Hematopoietic multipotent progenitor cell treated with erythropoietin and hydrocortisone succinate and interleukin-3 and kit ligand, for 17 days (in vitro differentiated cells): ENCODE measurements at regions not wholly inside any gene's neighbourhood (a gene's known extent, or its start where the extent isn't known, plus 50 kb on each side); places are given as distances from the start of the nearest gene placed in this dataset.

Source experiments
- DNase-seq: peaks from one replicate; pipeline ENCODE4 v3.0.0-alpha.2; 2015; ENCODE audit warnings: low spot score

- DNase-seq = no peak
These were observed 307.8 kb upstream of the GIMD1 start for GRCh38 chr4:106676173-106676921.

GRCh38 chr4:106671716-106672115 is 303.1 kb upstream of the GIMD1 start:
- DNase-seq = no peak

DNA sequence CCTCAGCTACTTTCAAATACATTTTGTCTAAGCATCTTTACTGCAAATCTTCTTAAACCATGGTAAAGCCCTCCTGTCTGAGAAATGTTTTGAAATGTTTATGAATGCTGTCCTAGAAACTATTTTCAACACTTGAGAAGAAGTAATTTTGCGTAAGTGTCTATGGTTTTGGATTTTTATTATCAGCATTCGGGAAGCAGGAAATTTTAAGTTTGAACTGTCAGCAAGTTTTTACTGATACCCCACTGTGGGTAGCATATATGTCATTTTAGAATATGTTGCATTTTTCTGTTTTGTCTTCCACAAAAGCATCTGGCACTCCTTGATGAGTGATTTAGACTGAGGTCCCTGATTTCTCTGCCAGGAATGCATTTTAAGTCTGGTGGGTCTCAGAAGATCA is 302.4 kb upstream of the GIMD1 start:
- DNase-seq = no peak

- no peak for DNase-seq
These were observed 290.8 kb upstream of the GIMD1 start for GRCh38 chr4:106659371-106659770.

DNA sequence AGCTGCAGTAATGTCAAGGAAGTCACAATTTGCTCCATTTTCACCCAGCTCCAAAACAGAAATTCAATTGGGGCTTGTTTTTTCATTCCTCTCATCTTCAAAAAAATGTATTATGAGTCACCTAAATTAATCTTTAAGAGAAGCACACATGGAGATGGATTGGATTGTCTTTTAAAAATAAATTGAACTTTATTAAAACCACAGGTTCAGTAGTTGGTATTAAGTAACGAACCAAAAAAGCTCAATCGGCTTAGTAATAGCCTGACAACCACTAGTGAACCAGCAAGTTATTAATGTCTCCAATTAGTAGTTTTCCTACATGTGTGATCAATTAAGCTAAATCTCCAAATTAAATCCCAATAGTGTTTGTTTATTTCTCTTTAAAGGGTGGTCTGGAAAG is 283.5 kb upstream of the GIMD1 start:
- no peak for DNase-seq

- no peak for DNase-seq
These were observed 282.1 kb upstream of the GIMD1 start for GRCh38 chr4:106650701-106651100.

DNA sequence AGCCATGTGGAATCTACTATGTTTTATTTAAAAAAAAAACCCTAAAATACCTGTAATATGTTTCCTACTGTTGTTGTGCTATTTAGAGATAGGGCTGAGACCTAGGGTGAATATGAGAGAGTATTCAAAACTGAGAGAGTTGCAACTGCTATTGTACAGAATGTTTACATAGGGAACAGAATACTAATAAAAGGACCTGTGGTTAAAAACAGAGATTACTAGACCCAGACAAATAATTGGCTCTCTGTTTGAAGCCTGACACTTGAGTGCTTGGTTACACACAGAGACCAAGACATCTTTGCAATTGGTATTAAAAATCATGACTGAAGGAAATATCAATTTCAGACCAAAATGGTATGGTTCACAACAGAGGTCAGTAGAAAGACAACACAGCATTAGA is 278.9 kb upstream of the GIMD1 start:
- no peak for DNase-seq

- DNase-seq = no peak
These were observed 260.7 kb upstream of the GIMD1 start for GRCh38 chr4:106629268-106629625.

- no peak for DNase-seq
These were observed 260.1 kb upstream of the GIMD1 start for GRCh38 chr4:106628586-106629267.

- no peak for DNase-seq
These were observed 258.5 kb upstream of the GIMD1 start for GRCh38 chr4:106627051-106627450.

DNA sequence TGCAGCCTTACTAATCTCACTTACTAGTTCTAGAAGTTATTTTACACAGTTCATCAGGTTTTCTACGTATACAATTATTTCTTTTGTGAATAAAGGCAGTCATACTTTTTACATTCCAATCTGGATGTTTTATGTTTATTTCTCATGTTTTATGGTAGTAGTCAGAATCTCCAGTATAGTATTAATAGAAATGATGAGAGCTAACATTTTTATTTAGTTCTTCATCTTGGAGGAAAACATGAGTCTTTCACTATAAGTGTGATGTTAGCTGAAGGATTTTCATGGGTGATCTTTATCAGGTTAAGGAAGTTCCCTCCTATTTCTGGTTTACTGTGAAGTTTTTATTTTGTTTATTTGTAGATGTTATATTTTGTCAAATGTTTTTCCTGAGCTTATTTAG is 256.1 kb upstream of the GIMD1 start:
- DNase-seq = no peak

- DNase-seq = no peak
These were observed 250.4 kb upstream of the GIMD1 start for GRCh38 chr4:106618956-106619355.

- DNase-seq = no peak
These were observed 247.4 kb upstream of the GIMD1 start for GRCh38 chr4:106615961-106616360.

DNA sequence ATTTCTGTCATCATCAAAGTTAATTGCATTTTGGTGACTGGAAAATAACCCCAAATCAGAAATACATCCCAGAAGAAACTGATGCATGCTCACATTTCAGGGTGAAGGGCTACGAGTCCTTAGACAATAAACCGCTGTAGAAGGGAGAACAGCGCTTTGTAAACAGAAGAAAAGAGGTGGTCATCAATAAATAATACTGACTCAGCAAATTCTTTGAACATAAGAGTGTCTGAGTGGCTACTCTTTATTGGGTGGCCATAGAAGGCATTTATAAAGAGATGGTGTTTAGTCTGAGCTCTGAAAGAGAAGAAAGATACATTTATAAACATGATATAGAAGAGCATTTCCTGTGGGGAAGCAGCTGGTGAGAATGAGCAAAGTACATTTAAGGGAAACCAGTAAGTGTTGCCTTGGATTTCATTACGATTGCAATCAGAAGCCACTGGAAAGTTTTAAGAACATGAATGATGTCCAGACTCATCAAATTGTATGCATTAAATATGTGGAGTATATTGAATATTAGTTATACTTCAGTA is 246.9 kb upstream of the GIMD1 start:
- DNase-seq = no peak

GRCh38 chr4:106614441-106614840 is 245.9 kb upstream of the GIMD1 start:
- no peak for DNase-seq

DNA sequence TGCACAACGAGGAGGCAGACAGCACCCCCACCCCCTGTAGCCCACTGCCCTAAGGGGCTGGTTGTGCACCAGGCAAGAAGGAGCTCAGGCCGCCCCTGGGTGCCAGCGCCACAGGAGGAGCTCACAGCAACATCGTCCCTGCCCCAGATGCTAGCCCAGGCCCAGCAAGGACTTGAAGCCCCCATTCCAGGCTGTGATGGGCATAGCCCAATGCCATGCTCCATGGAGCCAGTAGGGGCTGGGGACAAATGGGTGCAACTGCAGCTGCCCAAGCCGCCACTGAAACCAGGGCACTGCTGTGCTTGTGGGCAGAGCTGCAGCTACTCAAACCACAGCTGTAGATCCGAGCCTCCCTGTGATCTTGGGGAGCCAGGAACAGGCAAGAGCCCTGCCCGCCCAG is 241.3 kb upstream of the GIMD1 start:
- no peak for DNase-seq

GRCh38 chr4:106607558-106607957 is 239.0 kb upstream of the GIMD1 start:
- DNase-seq = no peak

- no peak for DNase-seq
These were observed 235.9 kb upstream of the GIMD1 start for GRCh38 chr4:106604319-106605051.

GRCh38 chr4:106603471-106603870 is 234.9 kb upstream of the GIMD1 start:
- DNase-seq = no peak

- DNase-seq = no peak
These were observed 234.1 kb upstream of the GIMD1 start for GRCh38 chr4:106602711-106603110.

GRCh38 chr4:106601519-106601918 is 232.9 kb upstream of the GIMD1 start:
- no peak for DNase-seq

GRCh38 chr4:106595906-106596305 is 227.3 kb upstream of the GIMD1 start:
- no peak for DNase-seq
